ENCODE measurements at regions not wholly inside any gene's neighbourhood (a gene's known extent, or its start where the extent isn't known, plus 50 kb on each side); places are given as distances from the start of the nearest gene placed in this dataset.

DNA sequence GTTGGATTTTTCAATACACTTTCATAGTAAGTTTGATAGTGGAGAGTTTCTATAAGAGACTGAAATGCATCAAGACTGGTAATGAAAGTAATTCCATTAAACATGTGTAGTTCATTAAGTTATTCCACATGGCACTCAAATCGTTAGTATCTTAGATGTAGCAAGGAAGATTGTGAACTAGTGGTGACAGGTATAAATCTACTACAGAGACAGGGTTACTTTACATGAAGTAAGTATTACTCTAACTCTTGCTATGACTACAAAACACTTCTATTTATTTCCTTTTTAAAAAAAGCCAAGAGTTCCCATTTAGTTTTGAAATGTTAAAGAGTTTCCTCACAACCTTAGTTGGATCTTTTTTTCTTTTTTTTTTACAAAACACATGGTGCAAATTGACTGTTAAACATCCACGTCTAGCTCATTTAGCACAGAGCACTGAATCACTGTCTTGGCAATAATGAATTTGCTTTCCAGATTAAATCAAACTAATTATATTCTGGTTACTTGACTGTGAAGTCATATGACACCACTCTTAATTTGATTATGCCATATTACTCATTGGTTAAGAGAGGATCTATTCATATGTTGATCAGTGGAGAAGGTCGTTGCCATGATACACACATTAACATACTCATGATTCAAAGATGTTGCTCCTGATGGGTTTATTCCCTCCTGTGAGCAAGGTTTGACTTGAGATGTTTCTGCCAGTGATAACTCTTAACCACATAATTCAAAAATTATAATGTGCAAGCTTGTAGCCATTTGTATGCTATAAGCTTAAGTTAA, 644.8 kb downstream of the EFNA5 start:
- CTCF ChIA-PET, result no interaction called here
- no peak for DNase-seq (ENCODE audit: extremely low spot score)

DNA sequence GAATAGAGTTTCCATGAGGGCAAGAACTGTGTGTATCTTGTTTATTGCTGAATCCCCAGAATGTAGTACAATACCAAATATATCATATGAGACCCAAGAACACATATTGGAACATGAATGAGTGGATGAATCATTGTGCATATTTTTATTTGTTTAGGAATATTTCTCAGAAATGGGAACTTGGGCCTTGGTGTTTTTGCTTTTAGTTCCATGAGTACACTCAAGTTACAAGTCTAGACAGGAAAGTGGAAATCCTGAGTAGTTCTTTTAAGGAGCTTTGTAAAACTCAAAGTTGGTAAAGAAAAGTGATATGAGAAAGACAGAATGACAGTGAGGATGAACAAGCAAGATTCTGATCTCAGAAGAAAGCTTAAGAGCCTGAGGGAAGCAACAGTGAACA, 647.0 kb downstream of the EFNA5 start:
- TF ChIP-seq TARDBP (IDR thresholded peaks at IDR 0.05) (no peak), ARNT (IDR thresholded peaks at IDR 0.05) (no peak), BHLHE40 (IDR thresholded peaks at IDR 0.05; ENCODE audit: borderline replicate concordance) (no peak), SUZ12 (IDR thresholded peaks at IDR 0.05) (no peak), CTBP1 (IDR thresholded peaks at IDR 0.05; ENCODE audit: borderline replicate concordance) (no peak), NFRKB (IDR thresholded peaks at IDR 0.05) (no peak), LEF1 (IDR thresholded peaks at IDR 0.05; ENCODE audit: borderline replicate concordance) (no peak), FOXA1 (IDR thresholded peaks at IDR 0.05) (no peak), HDGF (IDR thresholded peaks at IDR 0.05; ENCODE audit: borderline replicate concordance) (no peak), ZNF384 (IDR thresholded peaks at IDR 0.05) (no peak), FOXM1 (IDR thresholded peaks at IDR 0.05; ENCODE audit: borderline replicate concordance) (no peak), FOXK2 (IDR thresholded peaks at IDR 0.05) (no peak), L3MBTL2 (conservative IDR thresholded peaks at IDR 0.05) (no peak), ELF4 (IDR thresholded peaks at IDR 0.05) (no peak), SP1 (IDR thresholded peaks at IDR 0.05) (no peak)
- TF ChIP-seq, protein P1, sequence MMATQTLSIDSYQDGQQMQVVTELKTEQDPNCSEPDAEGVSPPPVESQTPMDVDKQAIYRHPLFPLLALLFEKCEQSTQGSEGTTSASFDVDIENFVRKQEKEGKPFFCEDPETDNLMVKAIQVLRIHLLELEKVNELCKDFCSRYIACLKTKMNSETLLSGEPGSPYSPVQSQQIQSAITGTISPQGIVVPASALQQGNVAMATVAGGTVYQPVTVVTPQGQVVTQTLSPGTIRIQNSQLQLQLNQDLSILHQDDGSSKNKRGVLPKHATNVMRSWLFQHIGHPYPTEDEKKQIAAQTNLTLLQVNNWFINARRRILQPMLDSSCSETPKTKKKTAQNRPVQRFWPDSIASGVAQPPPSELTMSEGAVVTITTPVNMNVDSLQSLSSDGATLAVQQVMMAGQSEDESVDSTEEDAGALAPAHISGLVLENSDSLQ (IDR thresholded peaks at IDR 0.05), result no peak
- POLR2A ChIA-PET, result no interaction called here
- DNase-seq (ENCODE audit: extremely low spot score), result no peak
- CTCF ChIA-PET, result no interaction called here

More for the DNA sequence above, 644.8 kb downstream of the EFNA5 start:
- POLR2A ChIA-PET, result no interaction called here
- no peak for TF ChIP-seq SP1 (IDR thresholded peaks at IDR 0.05)
- TF ChIP-seq FOXA1 (IDR thresholded peaks at IDR 0.05), result no peak
- no peak for TF ChIP-seq HDGF (IDR thresholded peaks at IDR 0.05; ENCODE audit: borderline replicate concordance)
- TF ChIP-seq FOXK2 (IDR thresholded peaks at IDR 0.05), result no peak
- TF ChIP-seq, protein P1 (IDR thresholded peaks at IDR 0.05), result no peak
- TF ChIP-seq L3MBTL2 (conservative IDR thresholded peaks at IDR 0.05), result no peak
- TF ChIP-seq CTBP1 (IDR thresholded peaks at IDR 0.05; ENCODE audit: borderline replicate concordance), result no peak
- TF ChIP-seq FOXM1 (IDR thresholded peaks at IDR 0.05; ENCODE audit: borderline replicate concordance), result no peak
- TF ChIP-seq NFRKB (IDR thresholded peaks at IDR 0.05), result no peak
- TF ChIP-seq SUZ12 (IDR thresholded peaks at IDR 0.05), result no peak
- no peak for TF ChIP-seq ELF4 (IDR thresholded peaks at IDR 0.05)

DNA sequence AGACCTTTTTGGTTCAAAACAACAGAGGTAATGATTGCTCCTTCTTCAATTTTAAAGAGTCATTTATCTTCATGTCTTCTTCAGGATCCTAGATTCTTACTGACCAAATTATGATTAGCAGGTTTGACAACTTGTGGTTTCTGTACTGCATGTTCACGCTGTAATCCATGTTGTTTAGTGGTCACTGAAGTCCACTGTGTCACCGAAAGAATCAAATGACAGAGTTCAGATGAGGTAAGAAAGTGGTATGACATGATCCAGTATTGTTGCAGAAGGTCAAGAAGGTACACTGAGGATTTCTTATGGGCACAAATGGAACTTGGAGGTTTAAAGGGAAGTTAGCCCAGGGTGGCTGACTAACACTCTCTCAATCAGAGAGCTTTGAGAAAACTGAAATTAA, 649.2 kb downstream of the EFNA5 start:
- POLR2A ChIA-PET, result no interaction called here
- DNase-seq (ENCODE audit: extremely low spot score), result no peak
- TF ChIP-seq CTBP1 (IDR thresholded peaks at IDR 0.05; ENCODE audit: borderline replicate concordance) (no peak), FOXM1 (IDR thresholded peaks at IDR 0.05; ENCODE audit: borderline replicate concordance) (no peak)
- TF ChIP-seq, protein P1 (IDR thresholded peaks at IDR 0.05), result no peak
- CTCF ChIA-PET, result no interaction called here

DNA sequence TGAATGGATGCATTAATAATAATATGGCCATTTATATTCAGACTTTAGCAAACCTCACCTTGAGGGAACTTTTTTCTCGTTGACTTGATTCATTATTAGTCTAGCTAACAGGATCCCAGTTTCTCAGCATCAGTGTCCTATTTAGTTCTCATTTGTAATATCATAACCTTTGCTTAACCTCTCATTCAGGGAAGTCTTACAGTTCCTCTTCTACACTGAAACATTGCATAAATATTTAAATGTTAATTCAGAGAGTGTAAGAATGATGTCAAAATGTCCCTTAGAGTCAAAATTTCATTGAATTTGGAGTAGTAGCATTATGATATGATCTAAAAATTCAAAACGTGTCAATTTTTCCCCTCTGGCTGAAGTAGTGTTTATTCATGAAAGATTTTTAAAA, 650.1 kb downstream of the EFNA5 start:
- ChIA-PET POLR2A (no interaction called here), CTCF (no interaction called here)
- DNase-seq (ENCODE audit: extremely low spot score), result no peak
- TF ChIP-seq ZNF384 (IDR thresholded peaks at IDR 0.05), result no peak
- no peak for TF ChIP-seq SUZ12 (IDR thresholded peaks at IDR 0.05)
- no peak for TF ChIP-seq FOXK2 (IDR thresholded peaks at IDR 0.05)
- no peak for TF ChIP-seq FOXM1 (IDR thresholded peaks at IDR 0.05; ENCODE audit: borderline replicate concordance)
- TF ChIP-seq BHLHE40 (IDR thresholded peaks at IDR 0.05; ENCODE audit: borderline replicate concordance), result no peak
- TF ChIP-seq SP1 (IDR thresholded peaks at IDR 0.05), result no peak
- TF ChIP-seq TARDBP (IDR thresholded peaks at IDR 0.05), result no peak
- no peak for TF ChIP-seq FOXA1 (IDR thresholded peaks at IDR 0.05)
- TF ChIP-seq ARNT (IDR thresholded peaks at IDR 0.05), result no peak
- no peak for TF ChIP-seq CTBP1 (IDR thresholded peaks at IDR 0.05; ENCODE audit: borderline replicate concordance)
- no peak for TF ChIP-seq L3MBTL2 (conservative IDR thresholded peaks at IDR 0.05)

DNA sequence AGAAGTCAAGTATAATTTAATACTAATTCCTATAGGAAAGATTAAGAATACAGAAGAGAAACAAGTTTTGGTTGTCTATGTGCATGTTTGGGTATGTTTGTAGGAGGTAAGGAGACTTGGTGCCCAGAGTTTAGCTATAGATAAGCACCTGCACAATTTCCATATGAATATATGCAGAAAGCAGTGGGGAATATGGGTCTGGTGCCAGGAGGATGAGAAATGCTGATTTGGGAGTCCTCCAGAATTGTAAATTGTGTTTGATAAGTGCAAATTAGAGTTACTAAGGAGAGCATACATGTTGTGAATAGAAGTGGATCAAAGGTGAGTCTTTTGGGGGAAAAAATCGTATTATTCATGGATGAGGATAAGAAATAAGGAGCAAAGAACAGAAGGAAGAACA, 653.1 kb downstream of the EFNA5 start:
- POLR2A ChIA-PET, result no interaction called here
- DNase-seq (ENCODE audit: extremely low spot score), result no peak
- CTCF ChIA-PET, result no interaction called here
- TF ChIP-seq TARDBP (IDR thresholded peaks at IDR 0.05) (no peak), FOXA1 (IDR thresholded peaks at IDR 0.05) (no peak), FOXK2 (IDR thresholded peaks at IDR 0.05) (no peak), ELF4 (IDR thresholded peaks at IDR 0.05) (no peak), LEF1 (IDR thresholded peaks at IDR 0.05; ENCODE audit: borderline replicate concordance) (no peak), ARNT (IDR thresholded peaks at IDR 0.05) (no peak), HDGF (IDR thresholded peaks at IDR 0.05; ENCODE audit: borderline replicate concordance) (no peak), CTBP1 (IDR thresholded peaks at IDR 0.05; ENCODE audit: borderline replicate concordance) (no peak), L3MBTL2 (conservative IDR thresholded peaks at IDR 0.05) (no peak), NFRKB (IDR thresholded peaks at IDR 0.05) (no peak)
- TF ChIP-seq, protein P1 (IDR thresholded peaks at IDR 0.05), result no peak

DNA sequence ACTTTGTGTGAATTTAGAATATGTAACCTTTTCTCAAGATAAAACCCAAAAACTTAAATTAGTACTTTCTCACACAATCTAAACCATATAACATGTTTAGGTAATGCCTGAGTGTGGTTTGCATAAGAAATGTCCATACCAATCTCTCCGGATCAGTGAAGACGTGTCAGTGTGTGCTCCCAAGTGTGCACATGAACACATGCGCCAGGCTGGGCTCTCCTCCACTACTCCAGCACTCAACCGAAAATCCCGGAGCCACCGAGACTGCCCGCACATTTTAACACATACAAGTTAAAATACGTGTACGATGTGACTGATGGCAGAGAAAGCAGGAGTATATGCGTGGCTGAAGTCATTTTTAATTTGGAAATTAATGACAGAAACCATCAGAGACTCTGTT, 658.4 kb downstream of the EFNA5 start:
- no peak for DNase-seq (ENCODE audit: extremely low spot score)
- TF ChIP-seq ARNT (IDR thresholded peaks at IDR 0.05), result no peak
- TF ChIP-seq FOXM1 (IDR thresholded peaks at IDR 0.05; ENCODE audit: borderline replicate concordance), result no peak
- no peak for TF ChIP-seq NFRKB (IDR thresholded peaks at IDR 0.05)
- TF ChIP-seq HDGF (IDR thresholded peaks at IDR 0.05; ENCODE audit: borderline replicate concordance), result no peak
- no peak for TF ChIP-seq TARDBP (IDR thresholded peaks at IDR 0.05)
- TF ChIP-seq ELF4 (IDR thresholded peaks at IDR 0.05), result no peak
- no peak for TF ChIP-seq SP1 (IDR thresholded peaks at IDR 0.05)
- no peak for TF ChIP-seq SUZ12 (IDR thresholded peaks at IDR 0.05)
- TF ChIP-seq FOXK2 (IDR thresholded peaks at IDR 0.05), result no peak
- no peak for TF ChIP-seq LEF1 (IDR thresholded peaks at IDR 0.05; ENCODE audit: borderline replicate concordance)
- TF ChIP-seq, protein P1 (IDR thresholded peaks at IDR 0.05), result no peak
- no peak for TF ChIP-seq CTBP1 (IDR thresholded peaks at IDR 0.05; ENCODE audit: borderline replicate concordance)
- no peak for TF ChIP-seq L3MBTL2 (conservative IDR thresholded peaks at IDR 0.05)
- TF ChIP-seq FOXA1 (IDR thresholded peaks at IDR 0.05), result no peak
- no peak for TF ChIP-seq ZNF384 (IDR thresholded peaks at IDR 0.05)
- no peak for TF ChIP-seq BHLHE40 (IDR thresholded peaks at IDR 0.05; ENCODE audit: borderline replicate concordance)
- POLR2A ChIA-PET, result no interaction called here
- CTCF ChIA-PET, result no interaction called here

All from HEK293T (cell line).